GM04504 (cell line): ENCODE measurements at regions not wholly inside any gene's neighbourhood (a gene's known extent, or its start where the extent isn't known, plus 50 kb on each side); places are given as distances from the start of the nearest gene placed in this dataset.
"Not testable (repeated sequence)": the region's sequence is repeated elsewhere in the genome, so short reads cannot be mapped to it uniquely, and the experiment has no call there.

Experiments used
- DNase-seq: peaks from one replicate; pipeline ENCODE4 v3.0.0-alpha.2; 2012; ENCODE audit warnings: low read depth

- not testable (repeated sequence) for DNase-seq
Measured at GRCh38 chr2:90293806-90294205, 1602.3 kb downstream of the RPIA start.

GRCh38 chr2:90295036-90295750 lies 1603.7 kb downstream of the RPIA start:
- not testable (repeated sequence) for DNase-seq

GRCh38 chr2:90296484-90296777 lies 1605.0 kb downstream of the RPIA start:
- not testable (repeated sequence) for DNase-seq

GRCh38 chr2:90297701-90298100 lies 1606.2 kb downstream of the RPIA start:
- not testable (repeated sequence) for DNase-seq

GRCh38 chr2:90298126-90298755 lies 1606.8 kb downstream of the RPIA start:
- DNase-seq: not testable (repeated sequence)

- not testable (repeated sequence) for DNase-seq
Measured at GRCh38 chr2:90298983-90299382, 1607.5 kb downstream of the RPIA start.

- not testable (repeated sequence) for DNase-seq
Measured at GRCh38 chr2:90322982-90323381, 1631.5 kb downstream of the RPIA start.

- DNase-seq: not testable (repeated sequence)
Measured at GRCh38 chr2:90323612-90324558, 1632.4 kb downstream of the RPIA start.

GRCh38 chr2:90324672-90325071 lies 1633.2 kb downstream of the RPIA start:
- DNase-seq: not testable (repeated sequence)

- DNase-seq: not testable (repeated sequence)
Measured at GRCh38 chr2:90325796-90326353, 1634.4 kb downstream of the RPIA start.

- not testable (repeated sequence) for DNase-seq
Measured at GRCh38 chr2:90355546-90355945, 1664.1 kb downstream of the RPIA start.

GRCh38 chr2:90359344-90359743 lies 1667.9 kb downstream of the RPIA start:
- not testable (repeated sequence) for DNase-seq

- DNase-seq: not testable (repeated sequence)
Measured at GRCh38 chr2:90359887-90360730, 1668.6 kb downstream of the RPIA start.

- DNase-seq: not testable (repeated sequence)
Measured at GRCh38 chr2:90360731-90361035, 1669.2 kb downstream of the RPIA start.
